ENCODE measurements at regions not wholly inside any gene's neighbourhood (a gene's known extent, or its start where the extent isn't known, plus 50 kb on each side); places are given as distances from the start of the nearest gene placed in this dataset.

- H4K20me1 ChIP-seq (ENCODE audit: insufficient read depth) = no peaks in the 10 kb centered on the region
- H3K9ac ChIP-seq = no peak overlapping the region
- no peak overlapping the region for H3K27ac ChIP-seq (ENCODE audit: low read depth in 2 of 2, low read length in 1 of 2)
- no peaks in the 10 kb centered on the region for H3K4me1 ChIP-seq (ENCODE audit: control insufficient read depth in 1 of 2, insufficient read depth in 2 of 2, low read depth in 1 of 2, low read length in 1 of 2)
- H3K36me3 ChIP-seq (replicated peaks in 1 of 2; ENCODE audit: control insufficient read depth in 1 of 2, insufficient read depth in 2 of 2, low read length in 1 of 2) = no peaks in the 10 kb centered on the region
- WGBS (ENCODE audit: low lambda C conversion rate) = 2% methylated on average over 2 of the region's 2 CpGs
- H3K27me3 ChIP-seq (ENCODE audit: insufficient read depth) = no peaks in the 10 kb centered on the region
- ChIA-PET CTCF (no interaction called here), POLR2A (no interaction called here)
- H3K9me2 ChIP-seq = no peaks in the 10 kb centered on the region
- H3F3A ChIP-seq (replicated peaks; ENCODE audit: insufficient read depth) = no peaks in the 10 kb centered on the region
- H2AFZ ChIP-seq (ENCODE audit: low read depth) = no peak overlapping the region
- DNase-seq = no peak
- no peak overlapping the region for H3K4me3 ChIP-seq (ENCODE audit: low read depth in 2 of 2, low read length in 1 of 2)
- no peak overlapping the region for H3K4me2 ChIP-seq
- no peaks in the 10 kb centered on the region for H3K79me2 ChIP-seq (ENCODE audit: insufficient read depth)
- no peaks in the 10 kb centered on the region for H3K9me3 ChIP-seq
- TF ChIP-seq MAX (IDR thresholded peaks at IDR 0.05; ENCODE audit: low read depth) = no peak
- TF ChIP-seq USF1 (IDR thresholded peaks at IDR 0.05; ENCODE audit: borderline replicate concordance, low read depth) = no peak
- no peak for TF ChIP-seq NFIC (IDR thresholded peaks at IDR 0.05; ENCODE audit: borderline replicate concordance)
- TF ChIP-seq MXI1 (IDR thresholded peaks at IDR 0.05; ENCODE audit: low read depth, low read length) = no peak
- no peak for TF ChIP-seq IRF3 (IDR thresholded peaks at IDR 0.05; ENCODE audit: low read depth, low read length)
- no peak for TF ChIP-seq FOXJ3 (CRISPR knock-in tag; IDR thresholded peaks at IDR 0.05)
- no peak for TF ChIP-seq REST (IDR thresholded peaks at IDR 0.05; ENCODE audit: low read depth, low read length)
- TF ChIP-seq ELF1 (IDR thresholded peaks at IDR 0.05) = no peak
- TF ChIP-seq SIN3A (IDR thresholded peaks at IDR 0.05; ENCODE audit: borderline replicate concordance, low read depth, low read length) = no peak
- no peak for TF ChIP-seq CTCF (IDR thresholded peaks at IDR 0.05)
- TF ChIP-seq EP300 (IDR thresholded peaks at IDR 0.05; ENCODE audit: borderline replicate concordance in 1 of 2, low read depth in 1 of 2, low read length in 1 of 2) = no peak
- no peak for TF ChIP-seq TEAD4 (IDR thresholded peaks at IDR 0.05; ENCODE audit: borderline replicate concordance, insufficient read depth)
- no peak for TF ChIP-seq TCF12 (IDR thresholded peaks at IDR 0.05)
- no peak for TF ChIP-seq CHD2 (IDR thresholded peaks at IDR 0.05; ENCODE audit: low read length, partially characterized antibody)
- no peak for TF ChIP-seq SMC3 (IDR thresholded peaks at IDR 0.05; ENCODE audit: low read depth, low read length)
- TF ChIP-seq POLR2AphosphoS5 (IDR thresholded peaks at IDR 0.05; ENCODE audit: low read depth, low read length) = no peak
Observed at GRCh38 chr4:27142841-27143240, 282.2 kb downstream of the STIM2 start.

Data from SK-N-SH (cell line).